Thoracic aorta (tissue), 2 donors: ENCODE measurements at regions not wholly inside any gene's neighbourhood (a gene's known extent, or its start where the extent isn't known, plus 50 kb on each side); places are given as distances from the start of the nearest gene placed in this dataset.

Experiments
- ATAC-seq: fragments of 150-250 bp; one replicate; pipeline ENCODE4 v1.8.0; 2017; ENCODE audit warnings: low read depth; ENCODE audit not compliant: insufficient number of reproducible peaks, low FRiP score
- DNase-seq: peaks from one replicate; pipeline ENCODE4 v3.0.0-alpha.2; 2020; ENCODE audit warnings: low spot score
- H3K27ac ChIP-seq, 2 donors: fragments of 200-600 bp; sonication (generic); 1 replicate in 1 of 2; 2 replicates in 1 of 2; pipeline ENCODE4 v1.5.1; 2016; ENCODE audit warnings: mild to moderate bottlenecking in 2 of 2, moderate library complexity in 2 of 2
- H3K27me3 ChIP-seq: fragments of 200-600 bp; sonication (generic); replicated peaks from 2 replicates; pipeline ENCODE4 v1.6.0; 2016; ENCODE audit warnings: mild to moderate bottlenecking; ENCODE audit not compliant: insufficient read depth
- H3K36me3 ChIP-seq: fragments of 200-600 bp; sonication (generic); one replicate; pipeline ENCODE4 v1.5.1; 2016
- H3K4me1 ChIP-seq, 2 donors: fragments of 200-600 bp; sonication (generic); 1 replicate in 1 of 2; 2 replicates in 1 of 2; pipeline versions ENCODE4 v1.5.1 to v1.6.0; 2016; ENCODE audit warnings: low read depth in 2 of 2, mild to moderate bottlenecking in 1 of 2; ENCODE audit not compliant: control insufficient read depth in 1 of 2
- H3K4me3 ChIP-seq: fragments of 200-600 bp; sonication (generic); 2 replicates; pipeline ENCODE4 v1.5.1; 2016; ENCODE audit warnings: mild to moderate bottlenecking
- H3K9me3 ChIP-seq: fragments of 200-600 bp; sonication (generic); 2 replicates; pipeline ENCODE4 v1.5.1; 2016
- TF ChIP-seq, protein P1 (sequence below): fragments of 200-600 bp; sonication (generic); IDR thresholded peaks from one replicate; pipeline ENCODE4 v1.5.1; 2019; ENCODE audit warnings: antibody characterized with exemption

DNA sequence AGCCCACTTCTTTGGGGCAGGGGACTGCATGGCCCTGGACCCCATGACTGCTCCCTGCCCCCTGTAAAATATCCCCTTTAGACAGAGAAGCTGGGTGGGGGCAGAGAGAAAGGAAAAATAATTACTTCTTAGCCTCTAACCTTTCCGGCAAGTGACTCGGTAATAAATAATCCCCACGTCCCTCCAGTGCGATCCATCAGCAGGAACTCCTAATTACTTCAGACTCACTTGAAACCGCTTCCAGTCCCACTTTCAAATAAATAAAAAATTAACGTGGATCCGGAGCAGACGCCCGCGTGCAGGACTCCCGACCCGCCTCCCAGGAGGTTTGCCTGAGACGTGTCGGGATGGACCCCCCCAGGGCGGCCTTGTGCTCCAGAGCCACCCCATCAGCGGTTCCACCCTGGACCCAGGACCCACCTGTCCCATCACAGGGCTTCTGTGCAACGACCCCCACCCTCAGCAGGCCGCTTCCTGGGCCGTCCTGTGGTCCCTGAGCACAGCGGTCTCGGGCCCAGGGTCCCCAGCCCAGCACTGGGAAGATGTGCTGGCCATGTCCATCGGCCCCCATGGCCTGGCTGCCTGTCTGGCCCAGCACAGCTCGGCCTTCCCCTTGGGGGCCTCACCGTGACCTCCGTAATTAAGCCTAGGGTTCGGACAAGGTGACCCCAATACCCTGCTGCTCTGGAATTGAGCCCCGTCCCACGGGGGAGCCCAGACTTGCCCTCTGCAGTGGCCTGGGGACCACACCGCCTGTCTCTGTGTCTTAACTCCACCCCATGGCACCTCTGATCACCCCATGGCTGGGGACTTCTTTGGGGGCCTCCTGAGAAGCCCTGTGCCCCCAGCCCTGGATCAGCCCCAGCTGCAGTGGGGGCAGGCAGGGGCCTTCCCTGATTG, 108.0 kb downstream of the UNCX start:
- no peaks in the 10 kb centered on the region for H3K36me3 ChIP-seq
- TF ChIP-seq, protein P1, sequence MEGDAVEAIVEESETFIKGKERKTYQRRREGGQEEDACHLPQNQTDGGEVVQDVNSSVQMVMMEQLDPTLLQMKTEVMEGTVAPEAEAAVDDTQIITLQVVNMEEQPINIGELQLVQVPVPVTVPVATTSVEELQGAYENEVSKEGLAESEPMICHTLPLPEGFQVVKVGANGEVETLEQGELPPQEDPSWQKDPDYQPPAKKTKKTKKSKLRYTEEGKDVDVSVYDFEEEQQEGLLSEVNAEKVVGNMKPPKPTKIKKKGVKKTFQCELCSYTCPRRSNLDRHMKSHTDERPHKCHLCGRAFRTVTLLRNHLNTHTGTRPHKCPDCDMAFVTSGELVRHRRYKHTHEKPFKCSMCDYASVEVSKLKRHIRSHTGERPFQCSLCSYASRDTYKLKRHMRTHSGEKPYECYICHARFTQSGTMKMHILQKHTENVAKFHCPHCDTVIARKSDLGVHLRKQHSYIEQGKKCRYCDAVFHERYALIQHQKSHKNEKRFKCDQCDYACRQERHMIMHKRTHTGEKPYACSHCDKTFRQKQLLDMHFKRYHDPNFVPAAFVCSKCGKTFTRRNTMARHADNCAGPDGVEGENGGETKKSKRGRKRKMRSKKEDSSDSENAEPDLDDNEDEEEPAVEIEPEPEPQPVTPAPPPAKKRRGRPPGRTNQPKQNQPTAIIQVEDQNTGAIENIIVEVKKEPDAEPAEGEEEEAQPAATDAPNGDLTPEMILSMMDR: no peak
- ATAC-seq (no peak), DNase-seq (no peak)
- no peak overlapping the region for H3K4me3 ChIP-seq
- H3K9me3 ChIP-seq: peaks cover 13% of the 10 kb centered on the region
- H3K27ac ChIP-seq: no peak overlapping the region
- H3K4me1 ChIP-seq: no peaks in the 10 kb centered on the region
- H3K27me3 ChIP-seq: no peaks in the 10 kb centered on the region

DNA sequence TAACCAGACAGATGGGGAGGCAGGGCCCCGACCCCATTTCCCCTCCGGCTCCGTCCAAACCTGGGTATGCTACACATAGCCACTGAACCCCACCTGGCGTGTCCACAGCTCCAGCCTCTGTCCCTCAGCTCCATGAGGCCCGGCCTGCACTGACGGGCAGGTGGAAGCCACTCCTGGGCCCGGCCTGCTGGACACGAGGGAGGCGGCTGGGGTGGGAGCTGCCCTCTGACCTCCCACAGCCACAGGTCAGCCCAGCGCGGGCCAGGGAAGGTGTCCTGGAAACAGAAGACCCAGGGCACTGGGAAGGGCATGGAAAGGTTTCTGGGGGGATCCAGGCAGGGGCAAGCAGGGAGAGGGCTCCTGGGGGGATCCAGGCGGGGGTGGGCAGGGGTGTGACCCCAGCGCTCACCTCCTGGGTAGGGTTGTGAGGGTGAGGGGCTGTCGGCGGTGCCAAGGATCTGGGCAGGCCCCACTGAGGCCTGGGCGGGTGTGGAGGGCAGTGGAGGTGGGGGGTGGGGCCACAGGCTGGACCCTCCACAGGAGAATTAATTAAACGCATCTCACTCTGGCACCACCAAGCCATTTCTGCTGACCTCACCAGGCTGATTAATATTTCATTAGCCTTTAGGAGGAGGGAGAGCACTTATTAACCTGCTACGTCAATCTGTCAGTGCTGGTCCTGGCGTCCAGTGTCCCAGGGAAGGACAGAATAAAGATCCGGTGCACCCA, 108.9 kb downstream of the UNCX start:
- no peaks in the 10 kb centered on the region for H3K4me1 ChIP-seq
- no peak overlapping the region for H3K4me3 ChIP-seq
- DNase-seq (no peak), ATAC-seq (no peak)
- H3K9me3 ChIP-seq: peaks cover 7% of the 10 kb centered on the region
- TF ChIP-seq, protein P1: no peak
- H3K36me3 ChIP-seq: no peaks in the 10 kb centered on the region
- H3K27me3 ChIP-seq: no peaks in the 10 kb centered on the region
- H3K27ac ChIP-seq: no peak overlapping the region

DNA sequence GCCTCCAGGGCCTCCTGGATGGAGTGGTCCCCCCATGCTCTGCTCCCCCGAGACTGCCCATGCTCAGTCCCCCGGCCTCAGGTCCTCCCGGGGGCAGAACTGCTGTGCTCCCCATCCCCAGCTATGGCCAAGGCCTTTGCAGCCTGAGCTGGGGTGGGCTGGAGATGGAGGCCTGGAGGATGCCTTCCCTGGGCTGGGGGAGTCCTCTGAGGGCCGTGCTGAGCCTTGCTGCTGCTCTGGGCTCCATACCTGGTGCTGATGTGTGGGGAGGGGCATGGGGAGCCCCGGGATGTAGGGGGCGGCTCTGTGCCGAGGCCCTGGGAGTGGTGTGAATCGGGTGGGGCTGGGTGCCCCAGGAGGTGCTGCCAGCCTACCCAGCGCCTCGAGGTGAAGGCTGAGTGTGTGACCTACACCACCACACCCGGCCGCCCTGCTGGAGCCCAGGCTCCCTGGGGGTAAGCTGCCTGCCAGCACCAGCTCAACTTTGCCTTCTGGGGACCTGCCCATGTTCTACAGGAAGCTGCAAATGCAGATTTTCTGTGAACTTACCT, 109.5 kb downstream of the UNCX start:
- Histone ChIP-seq H3K9me3 (peaks cover under 1% of the 10 kb centered on the region), H3K27ac (no peak overlapping the region), H3K27me3 (no peaks in the 10 kb centered on the region), H3K4me3 (no peak overlapping the region), H3K4me1 (no peaks in the 10 kb centered on the region), H3K36me3 (no peaks in the 10 kb centered on the region)
- TF ChIP-seq, protein P1: no peak
- ATAC-seq (no peak), DNase-seq (no peak)

- Histone ChIP-seq H3K27ac (no peak overlapping the region), H3K4me3 (no peak overlapping the region), H3K27me3 (no peaks in the 10 kb centered on the region), H3K4me1 (no peaks in the 10 kb centered on the region), H3K9me3 (no peaks in the 10 kb centered on the region), H3K36me3 (no peaks in the 10 kb centered on the region)
- DNase-seq (no peak), ATAC-seq (no peak)
- TF ChIP-seq, protein P1: no peak
These were observed 110.9 kb downstream of the UNCX start for GRCh38 chr7:1343551-1343950.

DNA sequence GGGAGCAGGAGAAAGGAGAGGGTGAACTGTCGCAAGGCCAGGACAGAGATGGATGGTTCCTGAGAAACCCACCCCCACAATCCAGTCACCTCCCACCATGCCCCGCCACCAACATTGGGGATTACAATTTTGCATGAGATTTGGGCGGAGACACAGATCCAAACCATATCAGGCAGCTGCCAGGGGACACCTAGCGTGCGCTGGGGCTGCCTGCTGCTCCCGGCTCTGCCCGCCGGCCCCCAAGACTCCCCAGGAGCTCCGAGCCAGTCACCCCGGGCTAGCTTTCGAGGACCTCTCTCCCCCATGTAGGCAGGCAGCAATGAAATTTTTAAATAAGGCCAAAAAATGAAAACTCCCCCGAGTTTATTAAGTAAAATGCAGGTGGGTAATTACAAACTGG, 111.7 kb downstream of the UNCX start:
- TF ChIP-seq, protein P1: no peak
- H3K4me3 ChIP-seq: no peak overlapping the region
- H3K36me3 ChIP-seq: no peaks in the 10 kb centered on the region
- no peak overlapping the region for H3K27ac ChIP-seq
- no peak for ATAC-seq
- no peaks in the 10 kb centered on the region for H3K4me1 ChIP-seq
- no peak for DNase-seq
- no peaks in the 10 kb centered on the region for H3K27me3 ChIP-seq
- no peaks in the 10 kb centered on the region for H3K9me3 ChIP-seq
